K562 (cell line): ENCODE measurements at regions not wholly inside any gene's neighbourhood (a gene's known extent, or its start where the extent isn't known, plus 50 kb on each side); places are given as distances from the start of the nearest gene placed in this dataset.

ENCODE experiments used
- TAF15 ChIP-seq: fragments of 200-400 bp; formaldehyde crosslinking; IDR thresholded peaks from 2 replicates; pipeline ENCODE4 v1.6.1; 2017; ENCODE audit warnings: mild to moderate bottlenecking, low read depth, low read length, moderate library complexity
- TF ChIP-seq, protein P1 (sequence below), 2 experiments: fragments of 450-650 bp; formaldehyde crosslinking in 1 of 2; IDR thresholded peaks; 2 replicates each; pipeline versions ENCODE4 v1.4.0 to v1.6.1; 2014 to 2020; ENCODE audit warnings: mild to moderate bottlenecking in 2 of 2, borderline replicate concordance in 1 of 2, low read depth in 1 of 2
- TF ChIP-seq, protein P2 (sequence below): fragments of 250-450 bp; sonication (Bioruptor Pico); IDR thresholded peaks from 2 replicates; pipeline ENCODE4 v1.8.0; 2021; ENCODE audit warnings: moderate library complexity, mild to moderate bottlenecking, inconsistent platforms

DNA sequence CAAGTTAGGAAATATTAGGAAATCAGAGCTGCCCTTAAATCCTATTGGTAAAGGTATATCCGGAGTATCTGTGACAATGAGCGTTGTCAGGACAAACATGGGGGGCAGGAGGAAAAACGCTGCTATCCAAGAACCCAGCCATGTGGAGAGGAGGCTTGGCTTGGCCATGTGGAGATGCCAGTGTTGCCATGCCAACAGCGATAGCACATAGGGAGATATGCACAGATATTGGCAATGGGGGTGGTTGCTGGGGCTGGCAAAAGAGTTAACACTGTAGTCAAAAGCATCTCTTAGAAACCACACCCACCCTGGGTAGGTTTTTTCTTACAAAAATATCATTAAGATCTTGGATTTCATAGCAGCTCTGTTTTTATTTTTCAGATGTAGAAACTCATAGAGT lies 106.4 kb upstream of the ASTN2 start (continued):
- TF ChIP-seq, protein P1, sequence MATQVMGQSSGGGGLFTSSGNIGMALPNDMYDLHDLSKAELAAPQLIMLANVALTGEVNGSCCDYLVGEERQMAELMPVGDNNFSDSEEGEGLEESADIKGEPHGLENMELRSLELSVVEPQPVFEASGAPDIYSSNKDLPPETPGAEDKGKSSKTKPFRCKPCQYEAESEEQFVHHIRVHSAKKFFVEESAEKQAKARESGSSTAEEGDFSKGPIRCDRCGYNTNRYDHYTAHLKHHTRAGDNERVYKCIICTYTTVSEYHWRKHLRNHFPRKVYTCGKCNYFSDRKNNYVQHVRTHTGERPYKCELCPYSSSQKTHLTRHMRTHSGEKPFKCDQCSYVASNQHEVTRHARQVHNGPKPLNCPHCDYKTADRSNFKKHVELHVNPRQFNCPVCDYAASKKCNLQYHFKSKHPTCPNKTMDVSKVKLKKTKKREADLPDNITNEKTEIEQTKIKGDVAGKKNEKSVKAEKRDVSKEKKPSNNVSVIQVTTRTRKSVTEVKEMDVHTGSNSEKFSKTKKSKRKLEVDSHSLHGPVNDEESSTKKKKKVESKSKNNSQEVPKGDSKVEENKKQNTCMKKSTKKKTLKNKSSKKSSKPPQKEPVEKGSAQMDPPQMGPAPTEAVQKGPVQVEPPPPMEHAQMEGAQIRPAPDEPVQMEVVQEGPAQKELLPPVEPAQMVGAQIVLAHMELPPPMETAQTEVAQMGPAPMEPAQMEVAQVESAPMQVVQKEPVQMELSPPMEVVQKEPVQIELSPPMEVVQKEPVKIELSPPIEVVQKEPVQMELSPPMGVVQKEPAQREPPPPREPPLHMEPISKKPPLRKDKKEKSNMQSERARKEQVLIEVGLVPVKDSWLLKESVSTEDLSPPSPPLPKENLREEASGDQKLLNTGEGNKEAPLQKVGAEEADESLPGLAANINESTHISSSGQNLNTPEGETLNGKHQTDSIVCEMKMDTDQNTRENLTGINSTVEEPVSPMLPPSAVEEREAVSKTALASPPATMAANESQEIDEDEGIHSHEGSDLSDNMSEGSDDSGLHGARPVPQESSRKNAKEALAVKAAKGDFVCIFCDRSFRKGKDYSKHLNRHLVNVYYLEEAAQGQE (IDR thresholded peaks at IDR 0.05; ENCODE audit: borderline replicate concordance): no peak
- TF ChIP-seq, protein P1 (CRISPR knock-in tag; IDR thresholded peaks at IDR 0.05; ENCODE audit: low read depth): no peak
- no peak for TF ChIP-seq TAF15
- TF ChIP-seq, protein P2, sequence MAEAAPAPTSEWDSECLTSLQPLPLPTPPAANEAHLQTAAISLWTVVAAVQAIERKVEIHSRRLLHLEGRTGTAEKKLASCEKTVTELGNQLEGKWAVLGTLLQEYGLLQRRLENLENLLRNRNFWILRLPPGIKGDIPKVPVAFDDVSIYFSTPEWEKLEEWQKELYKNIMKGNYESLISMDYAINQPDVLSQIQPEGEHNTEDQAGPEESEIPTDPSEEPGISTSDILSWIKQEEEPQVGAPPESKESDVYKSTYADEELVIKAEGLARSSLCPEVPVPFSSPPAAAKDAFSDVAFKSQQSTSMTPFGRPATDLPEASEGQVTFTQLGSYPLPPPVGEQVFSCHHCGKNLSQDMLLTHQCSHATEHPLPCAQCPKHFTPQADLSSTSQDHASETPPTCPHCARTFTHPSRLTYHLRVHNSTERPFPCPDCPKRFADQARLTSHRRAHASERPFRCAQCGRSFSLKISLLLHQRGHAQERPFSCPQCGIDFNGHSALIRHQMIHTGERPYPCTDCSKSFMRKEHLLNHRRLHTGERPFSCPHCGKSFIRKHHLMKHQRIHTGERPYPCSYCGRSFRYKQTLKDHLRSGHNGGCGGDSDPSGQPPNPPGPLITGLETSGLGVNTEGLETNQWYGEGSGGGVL (CRISPR knock-in tag): no peak
